ENCODE measurements at regions not wholly inside any gene's neighbourhood (a gene's known extent, or its start where the extent isn't known, plus 50 kb on each side); places are given as distances from the start of the nearest gene placed in this dataset.

- DNase-seq (no peak), ATAC-seq (no peak)
- Histone ChIP-seq H3K4me1 (peaks cover 0 to 21% (median 0%) of the 10 kb centered on the region in 12 donors), H3K4me3 (no peak overlapping the region), H3K27ac (peak overlapping the region in 1 of 12 donors; percentile 78), H3K9me3 (no peaks in the 10 kb centered on the region), H3K36me3 (no peaks in the 10 kb centered on the region), H3K27me3 (no peaks in the 10 kb centered on the region)
- TF ChIP-seq CTCF (IDR thresholded peaks at IDR 0.05) (no peak), POLR2A (IDR thresholded peaks at IDR 0.05) (no peak)
- intact Hi-C loops (cut with DNase I): no loop called here
Measured at GRCh38 chr3:154794814-154795445, 285.2 kb upstream of the MME start.

- TF ChIP-seq POLR2A (IDR thresholded peaks at IDR 0.05): no peak
- no peak for TF ChIP-seq CTCF (IDR thresholded peaks at IDR 0.05)
- H3K4me1 ChIP-seq: peaks cover 0 to 16% (median 0%) of the 10 kb centered on the region in 12 donors
- peak overlapping the region in 1 of 12 donors; percentile 78 for H3K27ac ChIP-seq
- ATAC-seq (peak in 1 of 4 donors; percentile 37), DNase-seq (no peak)
- no peaks in the 10 kb centered on the region for H3K27me3 ChIP-seq
- 64 to 82% (median 66%) methylated on average over 1 of the region's 1 CpG for WGBS, 4 donors
- no peak overlapping the region for H3K4me3 ChIP-seq
- H3K9me3 ChIP-seq: no peaks in the 10 kb centered on the region
- H3K36me3 ChIP-seq: no peaks in the 10 kb centered on the region
- intact Hi-C loops (cut with DNase I): no loop called here
Measured at GRCh38 chr3:154794391-154794790, 285.7 kb upstream of the MME start.

- peaks cover 0 to 16% (median 0%) of the 10 kb centered on the region in 12 donors for H3K4me1 ChIP-seq
- H3K36me3 ChIP-seq: no peaks in the 10 kb centered on the region
- TF ChIP-seq CTCF (IDR thresholded peaks at IDR 0.05): no peak
- no peak for TF ChIP-seq POLR2A (IDR thresholded peaks at IDR 0.05)
- H3K27me3 ChIP-seq: no peaks in the 10 kb centered on the region
- intact Hi-C loops (cut with DNase I): no loop called here
- no peak overlapping the region for H3K4me3 ChIP-seq
- no peak overlapping the region for H3K27ac ChIP-seq
- WGBS, 4 donors: 83 to 100% (median 87%) methylated on average over 1 of the region's 1 CpG
- no peaks in the 10 kb centered on the region for H3K9me3 ChIP-seq
- DNase-seq (no peak), ATAC-seq (no peak)
Measured at GRCh38 chr3:154792828-154793227, 287.3 kb upstream of the MME start.

- Histone ChIP-seq H3K4me3 (no peak overlapping the region), H3K27ac (no peak overlapping the region), H3K27me3 (no peaks in the 10 kb centered on the region), H3K9me3 (no peaks in the 10 kb centered on the region), H3K4me1 (peaks cover 0 to 19% (median 0%) of the 10 kb centered on the region in 12 donors), H3K36me3 (no peaks in the 10 kb centered on the region)
- TF ChIP-seq CTCF (IDR thresholded peaks at IDR 0.05) (no peak), POLR2A (IDR thresholded peaks at IDR 0.05) (no peak)
- intact Hi-C loops (cut with DNase I): no loop called here
- DNase-seq (no peak), ATAC-seq (no peak)
Measured at GRCh38 chr3:154791611-154792010, 288.5 kb upstream of the MME start.
